HAP-1 (cell line): ENCODE measurements at regions not wholly inside any gene's neighbourhood (a gene's known extent, or its start where the extent isn't known, plus 50 kb on each side); places are given as distances from the start of the nearest gene placed in this dataset.

ENCODE experiments used
- DNase-seq, 2 experiments: peaks; one replicate each; pipeline ENCODE4 v3.0.0-alpha.2; 2016 to 2020; ENCODE audit warnings: low spot score in 2 of 2
- H3K27me3 ChIP-seq: fragments of 250-450 bp; sonication (Bioruptor Pico); 2 replicates; pipeline ENCODE4 v1.5.1; 2020; ENCODE audit warnings: low read depth, mild to moderate bottlenecking, moderate library complexity
- H3K36me3 ChIP-seq: fragments of 250-450 bp; sonication (Bioruptor Pico); replicated peaks from 2 replicates; pipeline ENCODE4 v1.5.1; 2020; ENCODE audit warnings: mild to moderate bottlenecking
- H3K4me1 ChIP-seq: fragments of 250-450 bp; sonication (Bioruptor Pico); 2 replicates; pipeline ENCODE4 v1.5.1; 2020; ENCODE audit warnings: mild to moderate bottlenecking
- H3K4me3 ChIP-seq: fragments of 250-450 bp; sonication (Bioruptor Pico); 2 replicates; pipeline ENCODE4 v1.5.1; 2020; ENCODE audit warnings: mild to moderate bottlenecking, moderate library complexity
- H3K9me3 ChIP-seq: fragments of 250-450 bp; sonication (Bioruptor Pico); 2 replicates; pipeline ENCODE4 v1.5.1; 2020; ENCODE audit warnings: mild to moderate bottlenecking, moderate library complexity
- in situ Hi-C: fragments of 300-500 bp; cut with MboI; formaldehyde crosslinking; loops from 3 replicates; pipeline ENCODE4 v1.14.3; 2020; ENCODE audit warnings: low sequenced_read_pairs, inconsistent platforms, mixed read lengths

DNA sequence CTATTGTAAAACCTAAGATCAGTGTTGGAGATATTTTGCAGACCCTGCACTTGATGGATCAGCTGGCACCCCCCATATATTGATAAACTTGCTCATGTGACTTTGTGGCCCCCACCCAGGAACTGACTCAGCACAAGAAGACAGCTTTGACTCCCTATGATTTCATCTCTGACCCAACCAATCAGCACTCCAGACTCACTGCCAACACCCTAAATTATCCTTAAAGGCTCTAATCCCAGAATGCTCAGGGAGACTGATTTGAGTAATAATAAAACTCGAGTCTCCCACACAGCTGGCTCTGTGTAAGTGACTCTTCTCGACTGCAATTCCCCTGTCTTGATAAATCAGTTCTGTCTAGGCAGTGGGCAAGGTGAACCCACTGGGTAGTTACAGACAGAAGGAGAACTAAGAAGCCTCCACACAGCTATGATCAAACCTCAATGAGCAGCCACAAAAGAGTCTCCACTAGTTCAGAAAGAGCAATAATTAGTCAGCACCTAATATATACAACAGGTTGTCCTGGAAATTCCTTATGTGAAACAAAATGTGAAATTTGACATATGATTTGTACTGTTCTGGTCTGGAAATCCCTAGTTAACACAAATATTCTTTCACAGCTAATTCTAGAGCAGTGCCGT lies 52.2 kb downstream of the ACTL7B start:
- no peaks in the 10 kb centered on the region for H3K4me1 ChIP-seq
- H3K4me3 ChIP-seq = no peak overlapping the region
- DNase-seq = no peak
- in situ Hi-C loops = no loop called here
- H3K27me3 ChIP-seq = peaks cover 2% of the 10 kb centered on the region; the same call in 1 of the 2 replicates
- no peaks in the 10 kb centered on the region for H3K9me3 ChIP-seq
- H3K36me3 ChIP-seq = no peaks in the 10 kb centered on the region

DNA sequence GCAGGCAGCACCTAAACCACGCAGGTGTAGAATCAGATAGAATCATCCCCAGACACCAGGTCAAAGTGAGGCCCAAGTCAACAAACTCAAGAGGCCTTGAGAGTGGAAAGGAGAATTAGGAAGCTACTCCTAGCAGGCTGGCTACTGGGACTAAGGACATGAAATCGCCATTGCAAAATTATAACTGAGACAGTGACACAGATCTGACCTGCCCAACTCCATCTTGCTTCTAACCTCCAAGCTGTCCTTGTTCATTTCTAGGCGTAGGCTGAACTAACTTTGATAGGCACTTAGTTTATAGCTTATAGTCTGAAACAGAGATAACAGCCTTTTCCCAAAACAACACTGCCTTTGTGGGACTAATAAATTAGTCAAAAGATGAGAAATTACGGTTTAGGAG lies 52.8 kb downstream of the ACTL7B start:
- Histone ChIP-seq H3K4me1 (no peaks in the 10 kb centered on the region), H3K4me3 (no peak overlapping the region), H3K9me3 (no peaks in the 10 kb centered on the region), H3K36me3 (no peaks in the 10 kb centered on the region), H3K27me3 (peaks cover 2% of the 10 kb centered on the region; the same call in 1 of the 2 replicates)
- DNase-seq = no peak
- in situ Hi-C loops = no loop called here

DNA sequence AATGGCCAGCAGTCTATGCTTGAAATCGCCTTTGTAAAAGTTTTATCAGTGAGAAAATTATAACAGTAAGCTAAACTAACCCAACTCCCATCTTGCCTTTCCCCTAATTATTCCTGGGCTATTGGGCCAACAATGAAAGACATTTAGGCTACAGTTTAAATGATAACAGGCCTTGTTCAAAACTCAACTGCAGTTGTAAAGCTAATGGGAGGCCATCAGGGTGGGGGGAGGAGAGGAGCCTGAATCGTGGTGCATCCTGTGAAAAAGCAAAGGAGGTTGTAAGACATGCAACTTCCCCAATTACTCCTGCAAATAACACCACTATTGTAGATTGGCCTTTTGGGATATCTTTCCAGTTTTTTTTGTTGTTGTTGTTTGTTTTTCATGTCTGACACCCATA lies 53.8 kb downstream of the ACTL7B start:
- H3K27me3 ChIP-seq = peaks cover 2% of the 10 kb centered on the region; the same call in 1 of the 2 replicates
- no peaks in the 10 kb centered on the region for H3K9me3 ChIP-seq
- no peaks in the 10 kb centered on the region for H3K36me3 ChIP-seq
- DNase-seq = no peak
- in situ Hi-C loops = no loop called here
- H3K4me3 ChIP-seq = no peak overlapping the region
- H3K4me1 ChIP-seq = no peaks in the 10 kb centered on the region

DNA sequence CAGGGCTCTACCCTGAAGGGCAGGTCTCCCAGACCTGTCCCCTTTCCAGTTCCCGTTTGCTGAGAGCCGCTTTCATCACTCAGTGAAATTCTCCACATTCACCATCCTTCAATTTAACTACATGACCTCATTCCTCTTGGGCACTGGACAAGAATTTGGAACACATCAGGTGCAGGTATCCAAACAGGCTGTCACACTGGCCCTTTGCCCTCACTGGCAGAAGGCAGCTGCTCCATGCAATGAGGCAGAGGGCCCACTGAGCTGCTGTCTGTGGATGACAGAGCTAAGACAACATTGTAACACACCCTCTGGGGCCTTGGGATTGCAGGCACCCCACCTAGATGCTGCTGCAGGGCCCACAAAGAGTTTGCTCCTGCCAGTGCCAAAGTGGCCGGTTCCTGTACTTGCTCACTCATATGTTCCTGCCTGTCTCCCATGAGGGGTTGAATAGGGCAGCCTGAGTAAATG lies 55.1 kb downstream of the ACTL7B start:
- H3K4me1 ChIP-seq = no peaks in the 10 kb centered on the region
- no peaks in the 10 kb centered on the region for H3K9me3 ChIP-seq
- DNase-seq = no peak
- no peak overlapping the region for H3K4me3 ChIP-seq
- no peaks in the 10 kb centered on the region for H3K36me3 ChIP-seq
- in situ Hi-C loops = no loop called here
- peaks cover 2% of the 10 kb centered on the region; the same call in 1 of the 2 replicates for H3K27me3 ChIP-seq

DNA sequence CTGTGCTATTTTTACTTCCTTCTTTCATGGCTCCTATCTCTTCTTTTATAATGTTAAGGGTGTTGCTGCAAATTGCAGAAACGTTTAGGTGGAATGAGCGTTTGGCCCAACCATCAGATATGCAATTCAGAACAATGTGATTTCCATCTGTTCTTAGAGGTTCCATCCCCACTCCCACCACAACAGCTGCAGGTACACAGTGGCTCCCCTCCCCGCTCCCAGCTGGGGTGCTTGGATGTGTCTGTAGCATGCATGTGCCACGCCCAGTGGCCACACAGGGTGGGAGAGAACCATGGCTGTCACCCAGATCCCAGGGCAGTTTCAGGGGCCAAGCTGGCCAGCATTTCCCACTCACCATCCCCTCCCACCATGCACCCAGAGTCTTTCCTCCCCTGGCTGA lies 62.2 kb downstream of the ACTL7B start:
- no peaks in the 10 kb centered on the region for H3K27me3 ChIP-seq
- no peaks in the 10 kb centered on the region for H3K4me1 ChIP-seq
- no peak overlapping the region for H3K4me3 ChIP-seq
- in situ Hi-C loops = no loop called here
- DNase-seq = no peak
- no peaks in the 10 kb centered on the region for H3K9me3 ChIP-seq
- H3K36me3 ChIP-seq = no peaks in the 10 kb centered on the region

DNA sequence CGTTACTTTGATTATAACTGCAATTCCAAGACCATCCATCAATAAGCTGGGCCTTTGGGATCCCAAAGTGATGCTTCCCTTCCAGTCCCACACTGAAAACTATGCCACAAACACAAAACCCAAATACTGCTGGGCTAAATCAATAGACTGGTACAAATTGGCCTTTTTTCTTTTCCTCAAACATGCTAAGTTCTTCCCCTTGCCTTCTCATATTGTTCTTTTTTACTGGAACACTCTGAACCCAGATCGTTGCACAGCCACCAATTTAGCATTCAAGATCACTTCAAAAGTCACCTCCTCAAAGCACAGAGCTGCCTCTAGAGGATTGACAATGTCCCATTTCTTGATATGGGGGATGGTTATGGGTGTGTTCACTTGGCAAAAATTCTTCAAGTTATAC lies 66.0 kb downstream of the ACTL7B start:
- in situ Hi-C loops = no loop called here
- Histone ChIP-seq H3K4me1 (peaks cover 4% of the 10 kb centered on the region; the same call in 1 of the 2 replicates), H3K9me3 (no peaks in the 10 kb centered on the region), H3K36me3 (no peaks in the 10 kb centered on the region), H3K4me3 (no peak overlapping the region), H3K27me3 (no peaks in the 10 kb centered on the region)
- no peak for DNase-seq

DNA sequence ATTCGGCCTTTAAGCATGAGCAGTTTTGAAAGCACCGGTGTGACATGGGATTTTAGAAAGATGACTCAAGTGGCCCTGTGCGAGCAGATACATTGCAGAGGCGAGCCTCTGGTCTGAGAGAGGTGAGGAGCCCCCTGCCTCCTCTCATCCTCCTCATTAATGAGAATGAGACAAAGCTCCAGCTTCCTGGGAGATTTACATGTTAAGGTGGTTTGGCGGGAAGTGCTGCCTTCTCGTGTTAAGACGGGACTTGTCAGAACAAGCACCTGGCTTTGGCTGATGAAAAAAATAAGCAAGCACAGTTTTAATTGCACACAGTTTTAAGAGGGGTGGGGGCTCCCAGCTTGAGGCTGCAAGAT lies 68.1 kb downstream of the ACTL7B start:
- in situ Hi-C loops = no loop called here
- no peaks in the 10 kb centered on the region for H3K9me3 ChIP-seq
- H3K4me1 ChIP-seq = peaks cover 4% of the 10 kb centered on the region; the same call in 1 of the 2 replicates
- no peaks in the 10 kb centered on the region for H3K27me3 ChIP-seq
- no peak overlapping the region for H3K4me3 ChIP-seq
- no peaks in the 10 kb centered on the region for H3K36me3 ChIP-seq
- no peak for DNase-seq

DNA sequence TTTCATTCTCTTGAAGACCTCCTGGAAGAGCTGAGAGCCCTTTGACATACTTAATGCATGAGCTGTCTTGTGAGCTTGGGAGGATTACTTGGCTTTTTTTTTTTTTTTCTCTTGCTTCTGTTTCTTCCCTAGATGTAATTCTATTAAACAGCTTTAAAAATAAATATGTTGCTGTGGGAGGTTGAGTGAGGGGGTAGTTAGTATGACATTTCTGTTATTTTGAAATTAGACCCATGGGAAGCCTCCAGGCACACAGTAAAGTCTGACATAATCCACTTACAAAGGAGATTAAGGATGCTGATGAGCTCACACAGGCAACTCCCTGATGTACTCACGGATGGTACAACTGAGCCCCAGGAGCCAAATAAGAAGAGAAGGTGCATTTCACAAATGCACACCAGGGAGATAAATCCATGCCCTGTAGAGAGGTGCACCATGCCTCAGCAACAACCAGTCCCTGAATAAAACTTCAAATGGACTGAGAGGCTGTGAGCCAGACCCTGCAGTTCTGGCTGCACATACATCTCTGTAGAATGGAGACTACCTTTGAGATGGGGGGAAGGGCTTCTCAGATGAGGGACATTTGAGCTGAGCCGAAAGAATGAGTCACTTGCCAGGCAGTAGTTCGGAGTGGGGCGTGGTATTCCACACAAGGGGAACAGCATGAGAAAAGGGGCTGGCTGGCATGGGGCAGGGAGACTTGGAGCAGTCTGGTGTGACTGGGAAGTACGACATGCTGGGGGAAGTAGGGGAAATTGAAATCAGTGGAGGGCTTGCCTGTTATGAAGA lies 68.7 kb downstream of the ACTL7B start:
- in situ Hi-C loops = no loop called here
- DNase-seq = peak; percentile 41 to 74
- no peaks in the 10 kb centered on the region for H3K9me3 ChIP-seq

DNA sequence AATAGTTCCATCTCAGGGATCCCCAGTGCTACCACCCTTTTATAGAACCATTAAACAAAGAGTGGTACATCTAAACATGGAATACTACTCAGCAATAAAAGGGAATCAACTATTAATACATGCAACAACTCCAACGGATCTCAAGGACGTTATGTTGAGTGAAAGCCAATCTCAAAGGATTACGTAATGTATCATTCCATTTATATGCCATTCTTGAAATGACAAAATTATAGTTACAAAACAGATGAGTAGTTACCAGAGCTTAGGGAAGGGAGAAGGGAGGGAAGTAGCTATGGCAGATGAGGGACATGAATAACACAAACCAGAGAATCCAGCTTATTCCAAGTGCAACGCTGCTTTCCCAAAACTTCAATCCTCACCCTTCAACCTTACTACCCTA lies 69.5 kb downstream of the ACTL7B start:
- H3K9me3 ChIP-seq = no peaks in the 10 kb centered on the region
- no peaks in the 10 kb centered on the region for H3K36me3 ChIP-seq
- DNase-seq = no peak
- no peaks in the 10 kb centered on the region for H3K27me3 ChIP-seq
- in situ Hi-C loops = no loop called here
- H3K4me3 ChIP-seq = no peak overlapping the region
- H3K4me1 ChIP-seq = peaks cover 4% of the 10 kb centered on the region; the same call in 1 of the 2 replicates

More for the DNA sequence above, 68.7 kb downstream of the ACTL7B start:
- Histone ChIP-seq H3K4me3 (no peak overlapping the region), H3K36me3 (no peaks in the 10 kb centered on the region), H3K4me1 (peaks cover 4% of the 10 kb centered on the region; the same call in 1 of the 2 replicates), H3K27me3 (no peaks in the 10 kb centered on the region)

DNA sequence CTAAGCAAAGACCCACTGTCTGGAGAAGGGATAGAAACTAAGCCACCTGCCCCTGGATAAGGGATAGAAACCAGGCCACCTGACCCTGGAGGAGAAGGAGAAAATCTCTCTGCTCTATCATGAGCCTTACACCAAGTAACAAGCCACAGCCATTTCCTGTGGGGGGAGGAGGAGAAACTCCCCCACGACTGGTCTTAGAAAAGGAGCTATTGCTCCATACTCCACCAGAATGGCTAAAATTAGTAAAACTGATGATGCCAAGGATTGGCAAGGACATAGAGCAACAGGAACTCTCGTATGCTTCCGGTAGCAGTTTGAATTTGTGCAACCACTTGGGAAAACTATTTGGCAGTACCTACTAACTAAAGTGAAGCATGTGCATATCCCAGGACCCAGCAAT lies 70.8 kb downstream of the ACTL7B start:
- H3K4me1 ChIP-seq = peaks cover 4% of the 10 kb centered on the region; the same call in 1 of the 2 replicates
- H3K9me3 ChIP-seq = no peaks in the 10 kb centered on the region
- no peak for DNase-seq
- no peaks in the 10 kb centered on the region for H3K36me3 ChIP-seq
- H3K4me3 ChIP-seq = no peak overlapping the region
- no peaks in the 10 kb centered on the region for H3K27me3 ChIP-seq
- in situ Hi-C loops = no loop called here

DNA sequence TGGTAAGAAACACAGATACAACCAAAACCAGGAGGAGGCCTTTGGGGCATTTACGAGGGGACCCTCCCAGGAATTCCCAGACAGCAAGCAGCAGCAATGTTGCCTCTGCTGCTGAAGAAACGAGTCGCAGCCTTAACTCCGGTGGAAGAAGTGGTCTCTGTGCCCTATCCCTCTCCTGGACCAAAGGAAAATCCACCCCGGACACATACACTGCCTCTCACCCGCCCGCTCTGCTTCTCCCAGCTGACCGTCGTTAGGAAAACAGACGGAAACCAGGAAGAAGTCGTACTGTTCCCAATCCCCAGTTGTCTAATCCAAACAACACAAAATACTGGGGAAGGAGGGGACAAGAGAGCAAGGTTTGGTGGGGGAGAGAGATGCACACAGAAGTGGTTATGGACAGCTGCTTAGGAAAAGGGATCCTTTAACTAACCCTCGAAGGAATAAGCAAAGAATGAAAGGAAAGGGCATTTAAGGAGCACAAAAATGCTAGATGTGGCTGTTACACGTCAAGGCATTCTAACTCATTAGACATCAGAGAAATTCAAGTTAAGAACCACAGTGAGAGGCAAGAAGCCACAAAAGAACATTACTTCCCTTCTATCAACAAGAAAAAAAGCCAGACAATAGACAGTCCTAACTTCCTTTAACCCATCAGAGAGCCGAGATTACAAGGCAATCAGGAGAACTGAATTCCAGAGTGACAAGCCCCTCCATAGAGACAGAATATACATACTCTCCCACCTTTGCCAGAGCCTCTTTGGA lies 71.9 kb downstream of the ACTL7B start:
- Histone ChIP-seq H3K9me3 (no peaks in the 10 kb centered on the region), H3K36me3 (no peaks in the 10 kb centered on the region), H3K4me3 (no peak overlapping the region), H3K27me3 (no peaks in the 10 kb centered on the region), H3K4me1 (peaks cover 4% of the 10 kb centered on the region; the same call in 1 of the 2 replicates)
- in situ Hi-C loops = no loop called here
- no peak for DNase-seq

DNA sequence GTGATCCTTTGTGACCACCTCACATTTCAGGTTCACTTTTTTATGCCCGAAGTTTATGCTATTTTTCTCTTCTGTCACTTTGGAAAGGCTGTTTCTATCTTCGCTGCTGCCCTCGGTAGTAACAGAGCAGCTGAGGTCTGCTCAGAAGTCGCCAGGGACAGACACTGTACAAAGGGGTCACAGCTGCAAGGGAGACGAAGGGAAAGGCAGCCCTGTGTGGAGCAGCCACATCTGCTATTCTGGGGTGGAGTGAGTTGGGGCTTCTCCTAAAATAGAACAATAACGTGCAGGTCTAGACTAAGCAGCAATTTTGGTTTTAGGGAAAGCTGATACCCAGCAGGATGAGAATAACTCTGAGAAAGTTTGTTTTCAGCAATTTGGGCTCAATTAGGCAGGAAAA lies 72.5 kb downstream of the ACTL7B start:
- no peak for DNase-seq
- in situ Hi-C loops = no loop called here

DNA sequence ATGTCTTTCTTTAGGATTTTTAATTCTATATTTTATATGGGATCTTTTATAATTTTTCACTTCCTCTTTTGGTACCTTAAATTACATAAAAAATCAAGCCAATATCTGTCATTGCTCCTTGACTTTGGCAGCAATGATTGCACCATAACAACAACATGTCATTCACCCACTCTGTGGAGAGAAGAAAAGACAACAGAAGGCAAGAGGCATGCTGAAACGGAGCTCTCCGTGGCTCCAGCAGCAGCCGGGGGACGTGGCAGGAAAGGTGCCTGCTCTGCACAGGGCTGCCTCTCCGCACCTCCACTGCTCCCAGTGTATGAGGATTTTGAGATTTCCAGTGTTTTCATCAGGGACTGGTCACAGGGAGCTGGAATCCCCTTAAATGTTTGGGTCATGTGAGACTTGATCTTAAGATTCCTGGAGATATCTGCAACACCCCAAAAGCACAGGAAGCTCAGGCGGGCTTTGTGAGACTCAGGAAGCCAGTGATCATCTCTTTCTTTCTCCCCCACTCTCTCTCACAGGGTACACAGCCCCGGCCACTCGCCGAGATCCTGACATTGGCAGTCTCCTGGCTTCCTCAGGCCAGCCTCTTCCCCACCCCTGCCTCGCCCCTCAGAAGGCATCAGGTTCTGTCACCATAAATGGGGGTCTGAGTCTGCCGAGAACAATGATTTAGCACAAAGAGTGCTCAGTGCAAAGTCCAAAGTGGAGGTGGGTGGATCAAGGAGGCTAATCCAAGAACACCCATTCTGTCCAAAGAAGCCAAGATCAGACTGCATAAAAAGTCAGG lies 74.6 kb downstream of the ACTL7B start:
- H3K9me3 ChIP-seq = no peaks in the 10 kb centered on the region
- H3K27me3 ChIP-seq = no peaks in the 10 kb centered on the region
- DNase-seq = no peak
- in situ Hi-C loops = no loop called here
- H3K4me3 ChIP-seq = no peak overlapping the region
- H3K36me3 ChIP-seq = no peaks in the 10 kb centered on the region
- H3K4me1 ChIP-seq = no peaks in the 10 kb centered on the region

More for the DNA sequence above, 72.5 kb downstream of the ACTL7B start:
- Histone ChIP-seq H3K4me3 (no peak overlapping the region), H3K9me3 (no peaks in the 10 kb centered on the region), H3K27me3 (no peaks in the 10 kb centered on the region), H3K36me3 (no peaks in the 10 kb centered on the region), H3K4me1 (peaks cover 4% of the 10 kb centered on the region; the same call in 1 of the 2 replicates)
